Smooth muscle cell (in vitro differentiated cells): ENCODE measurements at regions not wholly inside any gene's neighbourhood (a gene's known extent, or its start where the extent isn't known, plus 50 kb on each side); places are given as distances from the start of the nearest gene placed in this dataset.

Experiments
- DNase-seq: peaks from one replicate; lab custom pipeline; 2025; ENCODE audit not compliant: unreplicated experiment; lab: John Stamatoyannopoulos, UW
- H2AFZ ChIP-seq: fragments of 200-600 bp; sonication (generic); 2 replicates; pipeline ENCODE4 v1.6.0; 2016; ENCODE audit warnings: antibody characterized with exemption, low read depth, mild to moderate bottlenecking
- H3F3A ChIP-seq: fragments of 200-600 bp; sonication (generic); 2 replicates; pipeline ENCODE4 v1.6.0; 2017; ENCODE audit warnings: antibody characterized with exemption, low read depth
- H3K27ac ChIP-seq: fragments of 200-600 bp; sonication (generic); 2 replicates; pipeline ENCODE4 v1.5.1; 2016; ENCODE audit warnings: low read depth, mild to moderate bottlenecking
- H3K27me3 ChIP-seq: fragments of 200-600 bp; sonication (generic); 2 replicates; pipeline ENCODE4 v1.6.1; 2016; ENCODE audit warnings: low read depth, mild to moderate bottlenecking
- H3K36me3 ChIP-seq: fragments of 200-600 bp; sonication (generic); 2 replicates; pipeline ENCODE4 v1.5.1; 2016; ENCODE audit warnings: low read depth
- H3K4me1 ChIP-seq: fragments of 200-600 bp; sonication (generic); 2 replicates; pipeline ENCODE4 v1.5.1; 2016; ENCODE audit warnings: low read depth
- H3K4me2 ChIP-seq: fragments of 200-600 bp; sonication (generic); 2 replicates; pipeline ENCODE4 v1.6.0; 2016; ENCODE audit warnings: mild to moderate bottlenecking
- H3K4me3 ChIP-seq: fragments of 200-600 bp; sonication (generic); 2 replicates; pipeline ENCODE4 v1.5.1; 2016; ENCODE audit warnings: mild to moderate bottlenecking
- H3K79me2 ChIP-seq: fragments of 200-600 bp; sonication (generic); 2 replicates; pipeline ENCODE4 v1.6.0; 2016; ENCODE audit warnings: low read depth, mild to moderate bottlenecking
- H3K9ac ChIP-seq: fragments of 200-600 bp; sonication (generic); 2 replicates; pipeline ENCODE4 v1.6.0; 2016; ENCODE audit warnings: low read depth
- H3K9me3 ChIP-seq: fragments of 200-600 bp; sonication (generic); replicated peaks from 2 replicates; pipeline ENCODE4 v1.5.1; 2016; ENCODE audit warnings: low read depth
- H4K20me1 ChIP-seq: fragments of 200-600 bp; sonication (generic); 2 replicates; pipeline ENCODE4 v1.6.0; 2016; ENCODE audit warnings: low read depth
- CTCF ChIP-seq: fragments of 200-600 bp; sonication (generic); IDR thresholded peaks from 2 replicates; pipeline ENCODE4 v1.5.1; 2017; ENCODE audit warnings: borderline replicate concordance, mild to moderate bottlenecking, antibody characterized with exemption; ENCODE audit not compliant: insufficient read depth, poor library complexity, severe bottlenecking
- WGBS: methylation state at CpG from one replicate; pipeline ENCODE4 v1.1.7; 2016; ENCODE audit warnings: low lambda C conversion rate; 5-methylcytosine and 5-hydroxymethylcytosine counted together

GRCh38 chr13:90436697-90437096 lies 910.8 kb upstream of the MIR17HG start:
- Histone ChIP-seq H3K4me2 (no peak overlapping the region), H3K79me2 (no peaks in the 10 kb centered on the region), H3K27me3 (no peaks in the 10 kb centered on the region), H3K4me1 (no peaks in the 10 kb centered on the region), H2AFZ (no peak overlapping the region), H3K36me3 (no peaks in the 10 kb centered on the region), H4K20me1 (no peaks in the 10 kb centered on the region), H3K9ac (no peak overlapping the region), H3K4me3 (no peak overlapping the region), H3K27ac (no peak overlapping the region), H3K9me3 (no peaks in the 10 kb centered on the region), H3F3A (no peaks in the 10 kb centered on the region)
- 96% methylated on average over 4 of the region's 4 CpGs for WGBS
- TF ChIP-seq CTCF: no peak
- DNase-seq: no peak

DNA sequence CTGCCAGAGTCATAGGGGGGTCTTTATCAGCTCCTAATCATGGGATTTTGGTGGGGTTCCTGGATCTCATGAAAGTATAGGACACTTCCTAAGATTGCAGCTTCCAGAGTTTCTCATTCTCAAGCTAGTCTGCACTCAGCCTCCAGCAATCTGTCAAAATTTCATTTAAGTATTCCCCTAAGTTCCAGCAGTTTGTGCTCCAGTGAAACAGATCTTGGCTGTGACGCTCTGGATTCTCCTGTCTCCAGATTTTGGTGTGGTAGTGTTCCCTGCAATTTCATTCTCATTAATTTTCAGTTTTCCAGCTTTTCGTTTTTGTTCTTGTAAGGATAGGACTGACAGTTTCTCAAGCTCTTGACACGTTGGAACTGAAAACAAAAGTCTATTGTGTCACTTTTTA lies 908.9 kb upstream of the MIR17HG start:
- Histone ChIP-seq H3K9ac (no peak overlapping the region), H3K9me3 (no peaks in the 10 kb centered on the region), H3K27ac (no peak overlapping the region), H3F3A (no peaks in the 10 kb centered on the region), H4K20me1 (no peaks in the 10 kb centered on the region), H3K79me2 (no peaks in the 10 kb centered on the region), H3K4me3 (no peak overlapping the region), H3K4me1 (no peaks in the 10 kb centered on the region), H3K27me3 (no peaks in the 10 kb centered on the region), H3K4me2 (no peak overlapping the region), H3K36me3 (no peaks in the 10 kb centered on the region), H2AFZ (no peak overlapping the region)
- TF ChIP-seq CTCF: no peak
- WGBS: 94% methylated on average over 3 of the region's 3 CpGs
- no peak for DNase-seq

GRCh38 chr13:90443268-90443667 lies 904.2 kb upstream of the MIR17HG start:
- Histone ChIP-seq H3K36me3 (no peaks in the 10 kb centered on the region), H3K79me2 (no peaks in the 10 kb centered on the region), H3K4me3 (no peak overlapping the region), H2AFZ (no peak overlapping the region), H3K4me1 (peaks cover 6% of the 10 kb centered on the region), H3F3A (no peaks in the 10 kb centered on the region), H3K27ac (no peak overlapping the region), H3K27me3 (no peaks in the 10 kb centered on the region), H4K20me1 (no peaks in the 10 kb centered on the region), H3K9ac (no peak overlapping the region), H3K9me3 (no peaks in the 10 kb centered on the region), H3K4me2 (no peak overlapping the region)
- 93% methylated on average over 3 of the region's 3 CpGs for WGBS
- TF ChIP-seq CTCF: no peak
- DNase-seq: no peak

GRCh38 chr13:90444232-90444631 lies 903.3 kb upstream of the MIR17HG start:
- peak overlapping the region; percentile 42 for H2AFZ ChIP-seq
- no peaks in the 10 kb centered on the region for H4K20me1 ChIP-seq
- H3K9ac ChIP-seq: no peak overlapping the region
- H3K36me3 ChIP-seq: no peaks in the 10 kb centered on the region
- no peaks in the 10 kb centered on the region for H3K27me3 ChIP-seq
- WGBS: 97% methylated on average over 1 of the region's 1 CpG
- H3K79me2 ChIP-seq: no peaks in the 10 kb centered on the region
- H3K4me3 ChIP-seq: no peak overlapping the region
- peak overlapping the region; percentile 68 for H3K27ac ChIP-seq
- no peaks in the 10 kb centered on the region for H3F3A ChIP-seq
- peaks cover 6% of the 10 kb centered on the region for H3K4me1 ChIP-seq
- no peak for DNase-seq
- TF ChIP-seq CTCF: no peak
- H3K9me3 ChIP-seq: no peaks in the 10 kb centered on the region
- no peak overlapping the region for H3K4me2 ChIP-seq
